Right ventricle myocardium inferior (tissue), 1 donor: ENCODE measurements at regions not wholly inside any gene's neighbourhood (a gene's known extent, or its start where the extent isn't known, plus 50 kb on each side); places are given as distances from the start of the nearest gene placed in this dataset.

Experiments used
- ATAC-seq: fragments of 200-7000 bp; cut with Tn5 transposase; one replicate; pipeline ENCODE4 v1.9.1; 2020; ENCODE audit warnings: mild to moderate bottlenecking, moderate library complexity
- DNase-seq: peaks from one replicate; pipeline ENCODE4 v3.0.0; 2021; ENCODE audit errors: missing footprints
- intact Hi-C: fragments of 100-400 bp; cut with DNase I; formaldehyde crosslinking; loops from one replicate; pipeline ENCODE4 v1.11.0; 2022
- donor health status: DM: no; HTN: yes; CAD: no; lungs with severe emphysema.

- intact Hi-C loops, result no loop called here
- DNase-seq (no peak), ATAC-seq (no peak)
These were observed 197.2 kb downstream of the RNF144B start for GRCh38 chr6:18584372-18584771.

- DNase-seq (no peak), ATAC-seq (no peak)
- intact Hi-C loops, result no loop called here
These were observed 198.0 kb downstream of the RNF144B start for GRCh38 chr6:18585032-18585573.

- ATAC-seq (no peak), DNase-seq (no peak)
- intact Hi-C loops, result no loop called here
These were observed 199.0 kb downstream of the RNF144B start for GRCh38 chr6:18586133-18586532.

GRCh38 chr6:18595774-18596530 is 208.8 kb downstream of the RNF144B start:
- ATAC-seq (peak; percentile 83), DNase-seq (no peak)
- intact Hi-C loops, result loop anchor here (5.0 to 10.0 kb wide), 3 partner anchors 619 to 1461 kb away; no protein-coding TSS in a partner anchor

- DNase-seq, result no peak
- intact Hi-C loops, result loop anchor here (5.0 to 10.0 kb wide), 3 partner anchors 618 to 1461 kb away; no protein-coding TSS in a partner anchor
- ATAC-seq, result no peak
These were observed 209.3 kb downstream of the RNF144B start for GRCh38 chr6:18596531-18596835.

- intact Hi-C loops, result loop anchor here (5.0 to 10.0 kb wide), 3 partner anchors 616 to 1459 kb away; no protein-coding TSS in a partner anchor
- no peak for ATAC-seq
- DNase-seq, result no peak
These were observed 211.6 kb downstream of the RNF144B start for GRCh38 chr6:18598551-18599264.

- DNase-seq, result no peak
- ATAC-seq, result no peak
- intact Hi-C loops, result no loop called here
These were observed 213.1 kb downstream of the RNF144B start for GRCh38 chr6:18600255-18600654.

- ATAC-seq, result no peak
- DNase-seq, result no peak
- intact Hi-C loops, result no loop called here
These were observed 214.4 kb downstream of the RNF144B start for GRCh38 chr6:18601516-18602020.

- intact Hi-C loops, result no loop called here
- no peak for ATAC-seq
- DNase-seq, result no peak
These were observed 215.8 kb downstream of the RNF144B start for GRCh38 chr6:18602931-18603330.

GRCh38 chr6:18603361-18603760 is 216.2 kb downstream of the RNF144B start:
- intact Hi-C loops, result no loop called here
- no peak for DNase-seq

GRCh38 chr6:18605841-18606240 is 218.7 kb downstream of the RNF144B start:
- ATAC-seq (no peak), DNase-seq (no peak)
- intact Hi-C loops, result no loop called here

More at GRCh38 chr6:18603361-18603760, 216.2 kb downstream of the RNF144B start:
- ATAC-seq, result no peak

GRCh38 chr6:18609715-18610114 is 222.6 kb downstream of the RNF144B start:
- intact Hi-C loops, result no loop called here
- no peak for DNase-seq
- ATAC-seq, result no peak

GRCh38 chr6:18613319-18613925 is 226.3 kb downstream of the RNF144B start:
- no peak for ATAC-seq
- intact Hi-C loops, result no loop called here

GRCh38 chr6:18629571-18629970 is 242.4 kb downstream of the RNF144B start:
- intact Hi-C loops, result no loop called here
- ATAC-seq (no peak), DNase-seq (no peak)

More at GRCh38 chr6:18613319-18613925, 226.3 kb downstream of the RNF144B start:
- no peak for DNase-seq

GRCh38 chr6:18632670-18633410 is 245.7 kb downstream of the RNF144B start:
- ATAC-seq, result no peak
- intact Hi-C loops, result no loop called here
- DNase-seq, result no peak

GRCh38 chr6:18634912-18635311 is 247.8 kb downstream of the RNF144B start:
- intact Hi-C loops, result no loop called here
- DNase-seq (no peak), ATAC-seq (no peak)

- ATAC-seq, result no peak
- DNase-seq, result no peak
- intact Hi-C loops, result no loop called here
These were observed 253.0 kb downstream of the RNF144B start for GRCh38 chr6:18640134-18640533.

- ATAC-seq (no peak), DNase-seq (no peak)
- intact Hi-C loops, result no loop called here
These were observed 253.6 kb downstream of the RNF144B start for GRCh38 chr6:18640754-18641153.

GRCh38 chr6:18654821-18655220 is 267.7 kb downstream of the RNF144B start:
- DNase-seq (no peak), ATAC-seq (no peak)
- intact Hi-C loops, result no loop called here
